HG03097 (cell line): ENCODE measurements at regions not wholly inside any gene's neighbourhood (a gene's known extent, or its start where the extent isn't known, plus 50 kb on each side); places are given as distances from the start of the nearest gene placed in this dataset.

Experiments used
- ATAC-seq: cut with Tn5 transposase; IDR thresholded peaks from one replicate; pipeline ENCODE4 v1.9.1; 2021; ENCODE audit not compliant: unreplicated experiment, low FRiP score

- ATAC-seq, result no peak
These were observed 266.7 kb upstream of the C2CD4B start for GRCh38 chr15:62431817-62432216.

GRCh38 chr15:62432702-62433398, 267.8 kb upstream of the C2CD4B start:
- ATAC-seq, result no peak

- ATAC-seq, result no peak
These were observed 271.1 kb upstream of the C2CD4B start for GRCh38 chr15:62436235-62436634.

GRCh38 chr15:62437753-62438152, 272.7 kb upstream of the C2CD4B start:
- ATAC-seq, result no peak

- no peak for ATAC-seq
These were observed 274.5 kb upstream of the C2CD4B start for GRCh38 chr15:62439543-62440016.

DNA sequence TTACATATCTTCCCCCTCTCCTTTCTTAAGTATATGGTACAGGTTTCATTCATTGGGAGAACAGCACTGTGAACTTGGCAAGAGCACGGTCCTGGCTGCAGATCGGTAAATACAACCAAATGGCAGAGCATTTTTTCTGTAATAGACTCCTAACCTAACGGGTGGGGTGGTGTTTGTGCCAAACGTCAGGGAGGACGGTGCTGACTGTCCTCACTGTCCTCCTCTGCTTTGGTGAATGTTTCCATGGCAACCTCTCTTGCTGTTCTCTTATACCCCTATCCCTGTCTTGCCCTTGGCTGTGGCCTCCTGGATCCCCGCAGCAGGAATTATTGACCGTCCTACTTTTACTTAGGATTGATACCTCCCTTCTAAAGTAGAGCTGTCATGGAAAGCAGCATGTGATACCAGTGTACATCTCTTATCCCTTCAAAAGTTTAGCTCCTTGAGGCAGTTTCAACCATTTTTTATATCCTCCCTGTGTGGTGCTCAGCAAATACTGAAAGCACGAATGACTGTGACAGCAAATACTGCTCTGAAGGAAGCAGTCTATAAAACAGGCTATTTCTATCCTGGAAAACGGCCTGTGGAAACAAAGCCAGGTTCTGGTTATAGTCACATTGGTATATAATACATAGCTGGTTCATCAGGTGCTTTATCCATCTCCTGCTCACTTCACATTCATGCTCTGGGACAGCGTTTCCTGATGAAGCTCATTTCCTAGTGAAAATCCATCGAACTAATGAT, 275.4 kb upstream of the C2CD4B start:
- no peak for ATAC-seq

- ATAC-seq, result no peak
These were observed 279.3 kb upstream of the C2CD4B start for GRCh38 chr15:62444104-62445022.

- no peak for ATAC-seq
These were observed 280.2 kb upstream of the C2CD4B start for GRCh38 chr15:62445244-62445643.

GRCh38 chr15:62446984-62447383, 281.9 kb upstream of the C2CD4B start:
- no peak for ATAC-seq

GRCh38 chr15:62447742-62448141, 282.7 kb upstream of the C2CD4B start:
- no peak for ATAC-seq

DNA sequence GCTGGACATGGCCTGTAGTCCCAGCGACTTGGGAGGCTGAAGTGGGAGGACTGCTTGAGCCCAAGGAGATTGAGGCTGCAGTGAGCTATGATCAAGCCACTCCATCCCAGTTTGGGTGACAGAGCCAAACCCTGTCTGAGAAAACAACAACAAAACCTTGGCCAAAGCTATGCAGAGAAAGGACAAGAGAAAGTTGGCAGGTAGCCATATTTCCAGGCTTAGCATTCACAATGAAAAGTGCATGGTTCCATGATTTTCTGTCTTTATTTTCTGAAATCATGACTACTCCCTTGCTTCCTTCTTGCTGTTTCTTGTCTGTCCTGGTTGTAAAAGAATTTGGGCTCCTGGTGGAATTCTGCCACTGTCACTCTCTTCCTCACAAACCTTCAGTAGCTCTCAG, 284.6 kb upstream of the C2CD4B start:
- no peak for ATAC-seq

GRCh38 chr15:62450061-62450460, 285.0 kb upstream of the C2CD4B start:
- no peak for ATAC-seq

DNA sequence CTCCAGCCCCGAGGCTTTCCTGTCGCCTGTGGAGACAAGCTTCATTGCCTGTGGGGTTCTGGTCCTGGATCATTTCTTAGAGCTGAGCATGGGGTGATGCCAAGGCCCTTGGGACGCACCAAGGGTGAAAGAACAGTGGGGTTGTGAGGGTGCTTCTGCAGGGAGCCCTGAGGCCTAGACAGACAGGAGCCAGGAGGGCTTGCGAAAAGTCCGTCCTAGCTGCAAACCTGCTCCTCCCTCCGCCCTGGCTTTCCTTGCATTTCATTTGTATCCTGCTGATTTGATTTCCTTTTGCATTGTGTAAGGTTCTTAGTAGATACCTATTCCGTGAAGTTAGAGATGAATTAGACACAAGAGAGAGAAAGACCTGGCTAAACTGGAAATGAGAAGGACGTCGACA, 286.9 kb upstream of the C2CD4B start:
- no peak for ATAC-seq

GRCh38 chr15:62452667-62453066, 287.6 kb upstream of the C2CD4B start:
- ATAC-seq, result no peak

DNA sequence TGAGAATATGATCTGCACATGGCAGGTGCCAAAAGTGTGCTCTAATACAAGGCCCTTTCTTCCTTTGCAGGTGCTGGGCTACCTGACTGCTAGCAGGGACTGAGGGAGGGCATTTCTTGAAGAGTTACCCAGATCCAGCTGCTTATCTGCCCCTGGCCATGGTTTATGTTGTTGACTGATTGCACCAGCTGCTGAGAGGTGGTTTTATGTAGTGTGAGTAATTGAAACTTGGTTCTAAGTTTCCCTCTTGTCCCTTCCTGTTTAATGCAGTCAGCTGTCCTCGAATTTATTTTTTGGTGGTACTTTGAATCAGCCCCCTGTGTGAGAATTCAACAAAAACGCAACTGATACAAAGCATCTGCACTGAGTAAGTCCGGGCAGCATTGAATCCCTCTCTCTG, 288.3 kb upstream of the C2CD4B start:
- no peak for ATAC-seq

GRCh38 chr15:62453981-62454380, 288.9 kb upstream of the C2CD4B start:
- no peak for ATAC-seq

DNA sequence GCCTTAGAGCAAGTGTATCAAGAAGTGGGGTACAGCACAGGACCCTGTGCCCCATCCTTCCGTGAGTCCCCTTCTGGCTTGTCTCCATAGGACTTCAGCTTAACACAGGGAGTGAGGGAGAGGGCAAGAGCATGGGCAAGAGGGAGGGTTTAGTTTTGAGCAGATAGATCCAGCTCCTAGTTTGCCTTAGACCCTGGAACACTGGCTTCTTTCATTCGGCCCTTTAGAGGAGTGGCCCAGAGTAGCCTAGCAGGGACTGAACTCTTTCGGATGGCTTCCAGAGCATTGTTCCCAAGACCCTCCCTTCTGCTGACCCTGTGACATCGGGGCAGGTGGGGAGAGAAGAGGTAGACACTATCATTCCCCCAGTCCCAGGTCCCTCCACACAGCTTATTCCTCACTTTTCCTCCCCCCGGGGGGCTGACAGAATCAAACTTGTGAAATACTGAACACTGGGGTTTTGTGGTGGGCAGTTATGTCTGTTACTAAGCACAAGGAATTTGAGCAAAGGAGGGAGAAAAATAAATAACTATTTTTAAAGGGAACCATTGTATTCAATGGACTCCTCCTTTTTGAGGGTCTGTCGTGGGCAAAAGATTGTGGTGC, 289.6 kb upstream of the C2CD4B start:
- no peak for ATAC-seq

GRCh38 chr15:62455441-62455921, 290.4 kb upstream of the C2CD4B start:
- no peak for ATAC-seq

GRCh38 chr15:62456011-62456920, 291.2 kb upstream of the C2CD4B start:
- ATAC-seq, result no peak
